ENCODE measurements at regions not wholly inside any gene's neighbourhood (a gene's known extent, or its start where the extent isn't known, plus 50 kb on each side); places are given as distances from the start of the nearest gene placed in this dataset.
"Not testable (repeated sequence)": the region's sequence is repeated elsewhere in the genome, so short reads cannot be mapped to it uniquely, and the experiment has no call there.

- no peak for DNase-seq
These were observed 325.3 kb upstream of the GRAMD2B start for GRCh38 chr5:126097876-126098275.

DNA sequence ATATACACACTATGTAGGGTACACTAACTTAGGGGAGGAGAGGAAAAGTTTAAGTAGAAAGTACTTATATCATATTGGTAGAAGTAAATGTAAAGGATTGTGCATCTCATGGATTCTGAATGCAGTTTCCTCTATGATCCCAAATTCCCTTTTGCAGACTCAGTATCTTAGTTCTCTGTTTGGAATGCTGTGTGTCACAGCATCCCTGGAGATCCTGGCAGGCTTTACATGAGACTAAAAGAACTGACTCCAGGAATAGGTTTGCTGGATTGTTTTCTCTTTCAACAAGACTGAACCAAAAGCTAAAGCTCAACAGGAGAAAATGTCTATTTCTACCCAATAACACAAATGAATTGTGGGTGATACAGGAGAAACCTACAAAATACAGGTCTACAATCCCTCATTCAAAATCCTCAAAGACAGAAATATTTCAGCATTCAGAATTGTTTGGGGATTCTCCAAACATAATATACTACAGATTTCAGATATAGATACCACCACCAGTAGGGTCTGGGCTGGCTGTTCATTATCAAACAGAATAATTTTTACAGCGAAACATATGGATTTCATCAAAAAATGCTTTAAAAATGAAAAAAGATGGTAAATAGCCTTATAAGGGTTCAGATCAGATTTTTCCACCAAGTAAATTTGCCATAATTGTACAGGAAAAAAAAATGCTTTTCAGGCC is 324.7 kb upstream of the GRAMD2B start:
- no peak for DNase-seq

DNA sequence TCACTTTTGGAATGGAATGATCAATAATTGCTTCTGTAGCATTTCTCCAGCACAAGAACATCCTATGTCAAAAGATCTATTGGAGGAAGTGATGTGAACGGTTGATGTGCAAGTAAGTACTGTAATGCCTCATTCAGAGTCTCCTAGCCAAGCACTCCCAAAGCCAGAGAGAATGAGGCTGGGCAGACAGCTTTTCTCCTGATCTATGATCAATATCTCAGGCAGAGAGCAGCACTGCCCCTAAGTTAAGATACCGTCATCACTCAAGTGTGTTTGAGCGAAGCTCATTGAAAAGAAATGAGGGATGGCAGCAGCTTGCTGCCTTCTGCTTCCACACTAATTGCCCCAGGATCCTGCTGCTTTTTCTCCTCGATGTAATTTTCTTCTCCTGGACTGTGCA is 324.1 kb upstream of the GRAMD2B start:
- no peak for DNase-seq

DNA sequence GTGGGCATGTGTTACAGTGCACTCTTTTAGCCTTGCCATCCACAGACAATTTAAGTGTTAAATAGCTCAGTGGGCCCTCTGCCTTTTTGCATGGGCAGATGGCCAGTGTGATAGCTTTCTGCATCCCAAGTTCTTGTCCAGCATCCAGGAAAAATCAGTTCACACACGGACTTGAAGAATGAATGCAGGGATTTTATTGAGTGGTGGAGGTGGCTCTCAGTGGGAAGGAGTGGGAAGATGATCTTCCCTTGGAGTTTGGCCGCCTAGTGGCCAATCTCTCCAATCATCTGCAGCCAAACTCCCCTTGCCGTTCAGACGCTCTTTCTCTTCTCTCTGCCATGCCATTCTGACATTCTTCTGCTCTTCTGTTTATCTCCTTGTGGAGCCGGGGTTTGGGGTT is 322.4 kb upstream of the GRAMD2B start:
- DNase-seq = no peak

GRCh38 chr5:126101901-126102300 is 321.3 kb upstream of the GRAMD2B start:
- DNase-seq = no peak

DNA sequence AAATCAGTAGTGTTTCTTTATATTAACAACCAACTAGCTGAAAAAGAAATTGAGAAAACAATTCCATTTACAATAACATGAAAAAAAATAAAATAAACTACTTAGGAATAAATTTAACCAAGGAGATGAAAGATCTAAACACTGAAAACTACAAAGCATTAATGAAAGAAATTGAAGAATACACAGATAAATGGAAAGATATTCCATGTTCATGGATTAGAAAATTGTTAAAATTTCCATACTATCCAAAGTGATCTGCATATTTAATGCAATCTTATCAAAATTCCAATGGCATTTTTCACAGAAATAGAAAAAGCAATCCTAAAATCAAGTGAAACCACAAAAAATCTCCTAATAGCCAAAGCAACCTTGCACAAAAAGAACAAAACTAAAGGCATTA is 320.2 kb upstream of the GRAMD2B start:
- DNase-seq = no peak

DNA sequence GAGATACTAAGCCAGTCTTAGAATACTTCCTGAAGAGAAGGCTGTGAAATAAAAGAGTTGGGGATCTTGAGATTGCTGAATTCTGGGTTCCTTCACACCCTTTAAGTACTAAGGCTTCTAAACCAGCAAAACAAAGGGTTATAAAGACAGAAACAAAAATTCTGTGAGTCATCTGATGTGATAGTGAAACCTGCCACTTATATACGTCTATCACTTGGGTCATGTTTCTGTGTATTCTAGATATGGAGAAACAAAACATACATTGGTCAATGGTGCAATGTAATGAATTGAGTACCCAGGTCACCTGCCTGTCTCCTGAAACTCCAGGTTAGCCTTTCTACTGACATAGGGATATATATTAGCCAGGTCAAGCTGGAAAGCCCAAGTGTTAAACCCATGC is 319.3 kb upstream of the GRAMD2B start:
- DNase-seq = no peak

GRCh38 chr5:126104341-126104740 is 318.9 kb upstream of the GRAMD2B start:
- DNase-seq = no peak

- no peak for DNase-seq
These were observed 318.3 kb upstream of the GRAMD2B start for GRCh38 chr5:126104951-126105350.

DNA sequence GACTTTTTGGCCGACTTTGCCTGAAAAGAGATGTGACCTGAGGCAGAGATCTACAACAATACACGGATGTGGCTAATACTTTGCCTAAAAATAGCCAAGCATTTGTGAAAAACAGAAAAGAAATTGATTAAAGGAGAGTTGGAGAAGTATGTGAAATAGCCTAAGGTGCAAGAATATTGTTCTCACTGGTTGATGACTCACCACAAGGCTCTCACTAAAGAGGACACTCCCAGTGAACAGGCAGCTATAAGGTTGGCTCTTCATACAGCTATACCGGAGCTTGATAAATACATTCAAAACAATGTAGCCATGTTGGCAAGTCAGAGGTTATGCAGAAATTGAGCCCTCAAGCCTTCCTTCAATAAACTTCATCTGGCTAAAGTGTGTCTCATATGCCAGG is 317.2 kb upstream of the GRAMD2B start:
- DNase-seq = no peak

- no peak for DNase-seq
These were observed 315.8 kb upstream of the GRAMD2B start for GRCh38 chr5:126107381-126107780.

DNA sequence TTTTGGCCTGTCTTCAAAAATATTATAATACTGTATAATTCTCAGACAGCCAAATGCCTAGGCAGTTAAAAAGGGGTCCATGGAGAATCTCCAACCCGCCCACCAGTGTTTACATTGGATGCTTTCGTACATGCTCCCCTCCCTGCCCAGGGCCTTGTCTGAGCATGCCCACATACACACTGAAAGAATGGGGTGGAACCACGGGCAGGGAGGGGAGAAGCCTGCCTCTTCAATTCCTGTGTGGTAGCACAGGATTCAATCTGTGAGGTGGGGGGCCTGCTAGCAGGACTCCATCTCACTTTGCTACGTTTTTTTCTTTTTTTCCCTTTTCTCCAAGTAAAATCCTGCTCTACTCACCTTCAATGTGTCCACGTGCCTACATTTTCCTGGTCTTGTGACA is 314.7 kb upstream of the GRAMD2B start:
- no peak for DNase-seq

GRCh38 chr5:126115059-126115629 is 308.1 kb upstream of the GRAMD2B start:
- DNase-seq = no peak

- no peak for DNase-seq
These were observed 306.2 kb upstream of the GRAMD2B start for GRCh38 chr5:126117044-126117443.

GRCh38 chr5:126119887-126120442 is 303.2 kb upstream of the GRAMD2B start:
- DNase-seq = no peak

GRCh38 chr5:126120939-126121338 is 302.3 kb upstream of the GRAMD2B start:
- no peak for DNase-seq

- DNase-seq = no peak
These were observed 300.3 kb upstream of the GRAMD2B start for GRCh38 chr5:126122942-126123341.

- no peak for DNase-seq
These were observed 298.4 kb upstream of the GRAMD2B start for GRCh38 chr5:126124706-126125345.

DNA sequence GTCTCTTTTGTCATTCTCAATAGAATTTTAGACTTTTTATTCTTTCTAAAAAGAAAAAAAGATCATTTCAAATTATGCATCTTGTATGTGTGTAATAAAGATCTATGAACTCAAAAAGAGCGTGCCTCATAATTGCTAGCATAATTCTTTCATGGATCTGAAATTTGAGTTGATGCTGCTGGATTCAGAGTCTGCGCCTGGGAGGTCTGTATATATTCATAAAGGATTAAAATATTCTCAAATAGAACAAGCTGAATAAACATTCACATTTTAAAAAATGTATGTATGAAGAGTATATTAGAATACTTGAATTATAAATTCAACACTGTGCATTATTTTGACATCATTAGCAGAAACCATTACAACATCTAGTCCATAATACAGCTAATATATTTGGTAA is 297.8 kb upstream of the GRAMD2B start:
- DNase-seq = no peak

DNA sequence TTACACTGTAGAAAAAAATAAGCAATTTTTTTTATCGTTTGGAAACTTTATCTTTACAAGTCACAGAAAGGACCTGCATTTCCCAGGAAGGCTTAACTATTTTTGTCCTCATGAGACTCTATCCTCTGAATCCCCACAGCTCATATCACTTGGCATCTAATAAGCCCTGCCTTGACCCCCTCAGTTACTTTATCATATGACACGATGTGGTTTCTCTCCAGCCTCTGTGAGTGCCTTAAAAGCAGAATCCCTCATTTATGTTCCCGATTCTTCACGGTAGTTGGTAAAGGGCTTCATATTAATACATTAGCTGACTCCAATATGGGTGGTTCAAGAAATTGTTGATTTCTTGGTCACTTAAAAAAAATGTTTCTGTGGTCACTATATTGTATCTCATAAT is 296.6 kb upstream of the GRAMD2B start:
- no peak for DNase-seq

GRCh38 chr5:126127371-126127770 is 295.8 kb upstream of the GRAMD2B start:
- not testable (repeated sequence) for DNase-seq

- no peak for DNase-seq
These were observed 293.8 kb upstream of the GRAMD2B start for GRCh38 chr5:126129431-126129830.

- no peak for DNase-seq
These were observed 289.8 kb upstream of the GRAMD2B start for GRCh38 chr5:126133424-126133823.

GRCh38 chr5:126137891-126138280 is 285.3 kb upstream of the GRAMD2B start:
- DNase-seq = no peak

All from activated CD4-positive, alpha-beta T cell treated with anti-CD3 and anti-CD28 coated beads, Interleukin-2, amount 50 U/mL, for 48 hours (primary cell).